ENCODE measurements at regions not wholly inside any gene's neighbourhood (a gene's known extent, or its start where the extent isn't known, plus 50 kb on each side); places are given as distances from the start of the nearest gene placed in this dataset.
"Not testable (repeated sequence)": the region's sequence is repeated elsewhere in the genome, so short reads cannot be mapped to it uniquely, and the experiment has no call there.

DNA sequence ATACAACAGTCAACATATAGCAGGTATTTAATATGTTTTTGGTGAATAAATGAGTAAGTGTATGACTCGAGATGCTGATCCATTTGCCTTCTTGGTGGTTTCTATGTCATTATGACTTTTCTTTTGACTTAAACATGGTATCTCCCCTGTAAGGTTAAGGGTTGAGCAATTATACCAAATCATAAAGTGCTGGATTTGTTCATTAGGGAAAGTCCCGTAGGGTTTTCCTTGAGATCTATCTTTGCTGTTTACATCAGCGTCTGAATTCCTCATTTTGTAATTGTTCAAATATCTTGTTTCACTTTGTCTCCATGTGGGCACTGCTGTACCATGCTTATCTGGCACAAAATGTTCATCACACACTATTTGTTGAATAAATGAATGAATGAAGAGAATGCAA is 562.6 kb downstream of the EDEM1 start:
- no peak for DNase-seq (ENCODE audit: low read depth in 2 of 2)

DNA sequence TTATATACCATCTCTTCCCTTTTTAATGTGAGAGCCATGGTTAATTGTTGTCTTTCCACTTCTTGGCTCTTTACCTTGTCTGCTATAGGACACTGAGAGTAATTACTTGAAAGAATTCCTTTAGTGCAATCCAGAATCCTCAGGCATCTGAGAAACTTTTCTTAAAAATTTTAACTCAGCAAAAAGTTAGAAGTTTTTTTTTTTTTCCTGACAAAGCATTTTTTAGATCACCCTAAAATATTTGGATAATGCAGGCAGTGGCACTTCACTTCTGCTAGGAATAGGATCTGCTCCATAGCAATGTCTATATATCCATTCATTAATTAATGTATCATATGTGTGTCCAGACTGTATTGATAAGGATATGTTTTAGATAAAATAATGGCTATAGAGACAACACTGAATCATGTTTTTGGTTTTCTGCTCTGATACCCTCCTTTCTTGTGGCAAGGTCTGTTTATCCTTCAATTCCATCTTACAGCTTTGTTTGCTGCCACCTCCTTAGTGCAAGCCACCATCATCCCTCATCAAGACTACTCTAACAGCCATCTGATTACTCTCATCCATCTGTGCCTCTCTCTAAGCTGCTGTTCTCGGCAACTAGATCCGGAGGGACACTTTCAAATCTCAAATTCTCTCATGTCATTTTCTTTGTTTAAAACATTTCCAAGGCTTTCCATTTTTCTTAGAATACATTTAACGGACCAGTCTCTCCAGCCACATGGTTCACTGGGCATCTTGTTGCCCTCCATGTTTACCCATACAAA is 563.5 kb downstream of the EDEM1 start:
- no peak for DNase-seq (ENCODE audit: low read depth in 2 of 2)

DNA sequence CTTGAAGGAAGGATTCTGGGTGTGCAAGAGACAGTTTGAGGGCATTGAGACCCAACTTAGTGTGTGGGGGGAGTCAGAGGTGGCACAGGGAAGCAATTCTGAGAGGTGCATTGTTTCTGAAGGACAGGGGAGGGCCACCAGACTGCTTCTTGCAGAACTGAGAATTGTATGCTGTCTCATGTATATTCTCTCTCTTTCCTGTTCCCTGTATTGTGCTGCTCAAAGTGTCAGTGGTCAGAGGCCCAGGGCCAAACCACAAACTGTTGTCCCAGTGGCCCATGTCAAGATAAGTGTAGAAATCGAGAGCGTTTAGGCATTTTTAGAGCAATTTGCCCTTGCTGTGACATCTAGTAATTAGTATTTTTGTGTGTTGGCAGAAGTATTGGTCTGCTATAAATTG is 567.1 kb downstream of the EDEM1 start:
- no peak for DNase-seq (ENCODE audit: low read depth in 2 of 2)

DNA sequence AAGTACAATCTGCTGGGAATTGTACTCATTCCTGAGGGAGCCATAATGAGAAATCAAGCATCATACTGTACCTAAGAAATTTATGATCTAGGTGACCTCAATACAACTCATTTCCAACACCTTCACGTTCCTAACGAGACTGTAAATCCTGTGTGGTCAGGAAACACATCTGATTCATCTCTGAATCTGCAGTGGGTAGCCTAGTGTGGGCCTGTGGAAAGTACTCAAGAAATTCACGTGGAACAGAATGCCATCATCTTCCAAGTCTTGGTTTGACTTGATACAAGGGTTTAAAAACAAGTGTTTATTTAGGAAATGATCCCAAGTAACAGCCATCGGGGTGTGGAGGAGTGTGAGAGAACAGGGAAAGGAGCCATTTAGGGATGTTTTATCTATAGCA is 568.9 kb downstream of the EDEM1 start:
- no peak for DNase-seq (ENCODE audit: low read depth in 2 of 2)

DNA sequence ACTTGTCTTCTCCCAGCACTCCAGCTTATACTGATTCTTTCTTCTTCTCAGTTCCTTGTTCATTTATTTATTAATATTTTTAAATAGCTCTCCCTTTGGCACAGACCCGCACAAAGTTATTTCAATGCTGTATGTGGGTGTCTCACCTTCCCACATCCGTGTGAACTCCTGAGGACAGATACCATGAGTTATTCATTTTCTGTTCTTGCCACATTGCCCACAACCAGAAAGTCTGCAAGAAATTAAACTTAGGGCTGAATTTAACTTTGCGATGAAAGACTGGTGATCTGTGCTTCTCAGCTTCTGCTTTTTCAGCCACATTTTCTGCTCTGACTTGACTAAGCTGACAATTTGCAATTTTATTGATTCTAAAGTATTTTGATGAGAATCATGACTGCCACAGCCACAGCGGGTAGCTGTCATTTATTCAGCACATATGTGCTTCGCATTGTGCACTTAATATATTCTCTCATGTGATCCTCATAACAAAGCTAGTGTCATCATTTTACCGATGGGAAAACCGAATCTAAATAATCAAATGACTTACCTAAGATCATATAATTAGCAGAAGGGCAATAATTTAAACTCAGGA is 569.8 kb downstream of the EDEM1 start:
- DNase-seq (ENCODE audit: low read depth in 2 of 2) = no peak

DNA sequence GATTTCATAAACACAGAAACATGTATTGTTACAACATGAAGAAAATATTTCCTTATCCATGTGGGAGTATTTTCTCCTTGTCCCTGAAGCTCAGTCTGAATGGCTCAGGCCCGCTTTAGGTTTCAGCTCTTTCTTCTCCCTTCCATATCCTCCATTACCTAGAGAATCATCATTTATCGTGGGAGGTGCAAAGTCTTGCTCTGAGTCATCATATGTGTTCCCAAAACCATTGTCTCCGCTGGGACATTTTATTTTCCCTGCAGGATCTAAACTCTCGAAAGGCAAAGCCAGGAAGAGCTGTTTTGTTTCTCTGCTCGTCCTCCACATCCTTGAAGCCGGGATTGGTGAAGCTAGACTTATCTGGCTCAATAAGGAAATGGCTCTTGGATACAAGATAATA is 571.2 kb downstream of the EDEM1 start:
- no peak for DNase-seq (ENCODE audit: low read depth in 2 of 2)

DNA sequence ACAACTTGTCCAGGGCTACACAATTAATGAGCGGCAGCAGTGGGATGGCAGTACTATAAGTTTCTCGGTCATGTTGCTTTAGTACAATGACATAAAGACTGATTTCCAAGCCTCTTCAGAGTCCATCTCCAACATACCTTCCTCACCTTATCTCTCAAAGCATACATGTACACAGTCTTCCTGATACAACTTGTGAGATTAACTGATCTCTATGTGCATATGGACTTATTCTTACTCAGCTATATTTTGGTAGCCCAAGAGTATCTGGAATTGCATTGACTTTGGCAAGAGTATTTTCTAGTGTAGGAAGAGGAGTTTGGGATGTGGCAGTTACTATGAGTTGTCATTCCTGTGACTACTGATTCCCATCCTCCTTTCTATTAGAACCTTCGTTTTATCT is 575.0 kb downstream of the EDEM1 start:
- no peak for DNase-seq (ENCODE audit: low read depth in 2 of 2)

DNA sequence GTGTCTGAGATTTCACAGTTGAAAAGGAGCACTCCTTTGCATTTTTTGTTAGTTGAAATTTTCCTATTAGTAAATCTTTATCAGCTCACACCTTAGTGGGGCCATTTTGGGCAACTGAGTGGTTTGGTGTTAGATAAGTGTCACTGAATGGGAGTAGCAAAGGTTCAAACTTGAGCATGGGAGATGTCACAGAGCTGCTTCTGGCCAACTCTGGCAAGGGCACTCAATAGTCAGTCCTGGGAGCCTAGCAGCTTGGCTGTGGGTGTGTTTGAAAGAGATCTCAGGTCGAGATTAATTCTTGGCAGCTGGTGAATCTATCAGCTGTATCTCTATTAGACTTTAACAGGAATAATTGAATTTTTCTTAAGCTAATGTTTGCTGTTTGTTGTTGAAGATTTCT is 579.3 kb downstream of the EDEM1 start:
- no peak for DNase-seq (ENCODE audit: low read depth in 2 of 2)

DNA sequence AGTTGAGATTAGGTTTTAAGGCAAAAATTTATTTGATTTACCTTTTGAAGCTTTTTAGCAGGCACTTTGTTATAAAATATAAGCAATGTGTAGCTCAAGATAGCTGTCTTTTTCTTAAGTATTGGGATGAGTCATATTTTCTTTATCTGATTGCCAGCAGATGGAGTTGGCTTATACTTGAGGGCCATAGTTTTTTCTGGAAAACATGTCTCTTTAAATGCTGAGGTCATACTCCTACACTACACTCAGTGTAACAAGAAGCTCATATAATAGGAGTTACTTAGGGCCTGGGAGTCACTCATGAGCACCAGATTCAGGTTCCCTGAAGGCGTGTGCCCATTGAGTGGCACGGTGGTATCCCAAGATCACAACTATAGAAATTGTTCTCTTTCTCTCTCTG is 579.8 kb downstream of the EDEM1 start:
- DNase-seq (ENCODE audit: low read depth in 2 of 2) = no peak

DNA sequence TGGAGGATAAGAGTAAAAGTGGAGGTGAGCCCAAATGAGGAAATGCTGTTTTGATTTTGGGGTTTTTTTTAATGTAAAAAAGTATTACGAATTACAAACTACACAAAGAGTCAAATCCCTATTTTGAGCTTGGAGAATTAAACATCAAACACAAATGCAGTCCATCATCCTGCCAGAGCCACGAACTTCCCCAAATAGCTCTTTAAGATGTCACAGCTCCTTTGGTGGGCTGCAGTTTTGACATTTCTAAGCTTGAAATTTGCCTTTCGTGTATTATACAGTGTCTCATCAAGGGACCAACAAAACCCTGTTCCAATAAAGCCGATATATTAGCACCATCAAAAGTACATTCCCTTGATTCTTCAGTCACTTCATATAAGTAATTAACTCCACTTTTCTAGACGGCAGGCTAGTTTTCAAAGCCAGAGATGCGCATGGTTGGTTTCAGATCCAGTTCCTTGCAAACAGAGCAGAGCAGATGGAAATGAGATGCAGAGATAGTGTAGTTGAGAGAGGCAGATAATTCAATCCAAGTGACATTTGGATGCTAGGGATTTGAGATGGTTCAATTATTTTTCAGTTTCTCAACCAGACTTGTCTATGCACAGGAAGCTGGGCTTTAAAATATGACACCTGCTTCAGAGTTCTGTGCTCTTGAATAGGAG is 580.9 kb downstream of the EDEM1 start:
- no peak for DNase-seq (ENCODE audit: low read depth in 2 of 2)

DNA sequence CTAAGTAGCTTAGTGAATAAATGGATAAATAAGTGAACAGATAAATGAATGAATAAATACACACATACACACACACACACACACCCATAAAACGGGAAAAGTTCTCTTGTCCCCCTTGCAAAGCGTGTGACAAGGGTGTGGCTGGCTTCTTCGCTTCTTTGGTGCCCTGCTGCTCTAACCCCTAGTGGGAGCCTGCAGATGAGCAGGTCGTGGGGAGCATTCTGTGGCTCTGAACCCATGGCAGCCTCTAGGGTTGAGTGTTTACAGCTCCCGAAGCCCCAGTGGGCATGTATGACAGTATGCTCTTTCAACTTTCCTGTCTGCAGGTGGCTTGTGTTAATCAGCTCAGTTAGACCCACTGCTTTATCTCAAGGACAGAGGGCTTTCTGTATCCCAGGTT is 582.3 kb downstream of the EDEM1 start:
- DNase-seq (ENCODE audit: low read depth in 2 of 2) = no peak

DNA sequence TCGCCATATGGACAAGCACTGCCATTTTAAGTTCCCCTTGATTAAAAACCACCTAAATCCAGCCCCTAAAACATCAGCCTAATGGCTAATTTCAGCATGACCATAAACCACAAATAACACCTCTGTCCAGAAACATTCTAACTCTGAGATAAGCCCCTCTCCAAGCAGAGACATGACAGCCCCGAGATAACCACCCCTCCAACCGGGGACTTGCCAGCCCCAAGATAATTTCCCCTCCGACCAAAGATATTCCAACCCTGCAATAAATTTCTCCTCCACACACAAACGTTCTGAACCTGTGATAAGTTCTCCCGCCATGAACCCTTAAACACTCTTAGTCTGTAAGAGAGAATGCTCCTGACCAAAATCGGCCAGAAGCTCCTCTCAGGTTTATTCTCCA is 586.8 kb downstream of the EDEM1 start:
- no peak for DNase-seq (ENCODE audit: low read depth in 2 of 2)

DNA sequence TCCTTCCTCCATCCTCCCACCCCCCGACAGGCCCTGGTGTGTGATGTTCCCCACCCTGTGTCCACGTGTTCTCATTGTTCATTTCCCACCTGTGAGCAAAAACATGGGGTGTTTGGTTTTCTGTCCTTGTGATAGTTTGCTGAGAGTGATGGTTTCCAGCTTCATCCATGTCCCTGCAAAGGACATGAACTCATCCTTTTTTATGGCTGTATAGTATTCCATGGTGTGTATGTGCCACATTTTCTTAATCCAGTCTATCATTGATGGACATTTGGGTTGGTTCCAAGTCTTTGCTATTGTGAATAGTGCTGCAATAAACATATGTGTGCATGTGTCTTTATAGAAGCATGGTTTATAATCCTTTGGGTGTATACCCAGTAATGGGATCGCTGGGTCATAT is 587.6 kb downstream of the EDEM1 start:
- not testable (repeated sequence) for DNase-seq (ENCODE audit: low read depth in 2 of 2)

DNA sequence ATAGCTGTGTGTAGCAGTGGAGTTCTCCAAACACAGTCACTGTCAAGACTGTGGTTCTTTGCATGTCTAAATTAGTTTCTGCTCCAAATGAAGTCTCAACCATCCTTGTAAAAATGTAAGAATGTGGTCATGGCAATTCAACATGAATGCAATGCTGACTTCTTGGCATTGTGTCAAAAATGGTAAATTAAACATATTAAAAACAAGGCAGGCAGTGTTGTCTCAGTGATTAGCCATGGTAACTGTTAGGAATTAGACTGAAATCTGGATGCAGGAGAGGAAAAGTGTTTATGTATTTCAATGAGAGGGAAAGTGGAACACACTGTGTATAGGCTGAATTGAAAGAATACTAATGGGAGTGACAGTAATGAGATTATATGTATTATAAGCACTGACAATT is 597.2 kb downstream of the EDEM1 start:
- no peak for DNase-seq (ENCODE audit: low read depth in 2 of 2)

DNA sequence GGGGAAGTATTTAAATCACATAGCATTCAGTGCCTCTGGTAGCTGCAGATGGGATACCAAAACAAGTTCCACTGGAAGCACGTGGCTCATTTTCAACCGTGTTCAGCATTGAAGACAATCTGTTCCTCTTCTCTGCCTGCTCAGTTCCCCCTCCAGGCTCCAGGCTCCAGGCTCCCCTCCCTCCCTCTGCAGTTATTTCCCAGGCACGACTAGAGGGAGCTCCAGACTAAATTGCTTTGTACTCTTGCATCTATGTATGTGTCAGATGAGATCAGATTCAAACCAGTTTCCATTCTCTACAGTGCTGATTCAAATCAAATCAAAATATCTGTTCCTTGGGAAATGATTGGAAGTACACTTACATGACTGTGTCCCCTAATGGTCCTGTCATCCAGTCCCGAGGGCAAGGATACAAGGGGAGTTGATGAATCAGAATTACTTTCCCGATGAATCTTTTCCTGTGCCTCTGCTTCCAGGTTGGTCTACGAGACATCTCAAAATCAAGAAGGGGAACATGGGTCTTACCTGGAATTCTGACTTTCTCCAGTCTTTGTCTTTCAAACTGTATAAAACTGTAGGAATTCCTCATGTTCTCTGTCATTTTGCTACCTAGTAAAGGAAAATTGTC is 600.5 kb downstream of the EDEM1 start:
- no peak for DNase-seq (ENCODE audit: low read depth in 2 of 2)

DNA sequence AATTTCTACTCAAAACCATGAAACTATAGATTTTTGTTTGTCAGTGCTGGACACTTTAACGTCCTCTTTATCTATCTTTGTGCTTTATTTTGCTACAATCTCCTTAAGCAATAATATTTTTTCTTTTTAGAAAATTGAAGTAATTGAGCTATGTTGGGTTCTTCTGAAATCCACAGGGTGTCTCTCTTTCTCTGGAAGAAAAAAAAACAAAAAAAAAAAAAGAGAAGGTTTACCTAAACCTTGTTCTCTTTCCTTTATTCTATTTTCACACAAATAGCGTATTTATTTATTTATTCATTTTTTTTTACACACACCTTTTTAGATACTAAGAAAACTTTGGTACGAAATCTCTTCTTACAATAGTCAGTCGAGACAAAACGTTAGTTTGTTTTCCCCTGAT is 601.0 kb downstream of the EDEM1 start:
- no peak for DNase-seq (ENCODE audit: low read depth in 2 of 2)

DNA sequence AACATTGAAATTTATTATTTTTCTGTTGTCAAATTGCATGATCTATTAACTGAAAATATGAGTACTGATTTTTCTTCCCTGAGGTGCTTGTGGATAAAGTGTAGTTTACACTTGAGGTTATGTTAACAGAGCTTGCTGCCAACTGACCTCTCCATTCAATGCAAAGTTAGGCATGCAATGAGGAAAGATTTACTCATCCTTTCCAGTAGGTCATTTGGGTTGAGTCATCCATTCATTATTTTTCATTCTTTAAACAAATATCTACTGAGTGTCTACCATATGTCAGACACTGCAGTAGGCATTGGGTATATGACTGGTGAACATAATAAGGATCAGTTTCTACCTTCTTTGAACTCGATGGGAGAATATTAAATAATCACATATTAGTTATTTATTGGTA is 604.1 kb downstream of the EDEM1 start:
- no peak for DNase-seq (ENCODE audit: low read depth in 2 of 2)

DNA sequence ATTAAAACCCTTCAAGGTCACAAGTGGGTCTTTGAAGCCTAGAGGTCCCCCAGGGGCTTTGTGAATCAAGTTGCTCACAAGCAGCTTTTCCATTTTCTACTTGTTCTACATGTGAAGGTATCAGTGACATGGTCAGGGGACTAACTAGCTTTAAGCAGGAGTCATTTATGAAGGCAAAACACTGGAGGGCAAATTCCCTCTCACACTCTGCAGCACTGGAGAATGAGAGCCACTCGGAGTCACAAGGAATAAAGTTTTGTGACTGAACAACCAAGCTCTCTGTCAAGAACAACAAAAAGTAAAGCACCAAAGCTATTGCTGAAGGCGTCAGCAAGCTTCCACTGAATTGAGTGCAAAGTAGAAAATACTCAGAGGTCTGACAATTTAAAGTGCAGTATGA is 609.0 kb downstream of the EDEM1 start:
- DNase-seq (ENCODE audit: low read depth in 2 of 2) = no peak

DNA sequence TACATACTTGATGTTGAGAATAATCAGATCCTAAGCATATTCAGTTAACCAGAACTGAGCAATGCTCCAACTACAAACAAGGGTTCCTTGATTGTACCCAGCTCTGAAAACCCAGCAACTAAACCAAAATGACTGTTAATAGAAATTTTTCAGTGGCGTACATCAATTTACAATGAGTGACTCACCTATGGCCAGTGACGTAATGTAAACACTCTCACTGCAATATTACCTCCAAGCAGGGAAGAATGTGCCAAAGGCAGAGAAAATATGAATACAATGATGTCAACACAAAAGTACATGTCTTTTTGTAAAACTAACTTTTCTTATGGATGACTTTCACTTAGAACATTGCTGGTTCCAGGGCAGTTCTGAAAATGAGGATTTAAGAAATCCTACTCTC is 611.3 kb downstream of the EDEM1 start:
- DNase-seq (ENCODE audit: low read depth in 2 of 2) = no peak

DNA sequence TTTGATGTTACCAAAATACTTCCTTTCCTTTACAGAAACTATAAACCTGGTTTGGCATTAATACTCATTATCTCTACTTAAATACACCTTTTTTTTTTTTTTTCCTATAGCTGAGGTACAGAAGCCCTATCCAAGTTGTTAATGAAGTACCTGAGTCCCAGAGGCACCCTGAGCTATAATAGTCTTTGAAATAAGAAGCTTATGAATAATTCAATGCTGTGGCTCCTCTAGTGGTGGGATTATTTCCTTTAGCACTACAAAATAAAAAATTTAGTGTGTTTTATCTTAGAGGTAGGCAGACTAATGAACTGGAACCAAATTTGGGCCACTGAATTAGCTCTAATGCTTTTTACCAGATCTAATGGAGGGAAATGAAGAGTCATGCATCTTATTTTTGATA is 611.9 kb downstream of the EDEM1 start:
- no peak for DNase-seq (ENCODE audit: low read depth in 2 of 2)

DNA sequence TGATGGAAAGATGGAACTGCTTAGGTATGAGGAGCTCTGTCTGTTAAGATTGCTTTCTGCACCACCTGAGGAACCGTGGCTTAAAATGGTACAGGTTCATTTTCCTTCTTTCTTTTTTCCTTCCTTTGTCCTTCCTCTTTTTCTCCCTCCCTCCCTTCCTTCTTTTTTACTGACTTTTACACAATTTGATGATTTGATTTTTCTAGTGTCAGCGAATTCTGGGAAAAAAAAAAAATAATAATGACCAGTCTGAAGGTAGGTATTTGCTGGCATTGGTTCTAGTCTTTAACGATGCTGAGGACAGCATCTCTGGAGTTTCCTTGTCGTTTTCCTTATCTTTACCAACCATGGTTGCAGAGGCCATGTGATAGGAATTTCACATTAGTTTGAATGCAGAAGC is 613.5 kb downstream of the EDEM1 start:
- no peak for DNase-seq (ENCODE audit: low read depth in 2 of 2)

DNA sequence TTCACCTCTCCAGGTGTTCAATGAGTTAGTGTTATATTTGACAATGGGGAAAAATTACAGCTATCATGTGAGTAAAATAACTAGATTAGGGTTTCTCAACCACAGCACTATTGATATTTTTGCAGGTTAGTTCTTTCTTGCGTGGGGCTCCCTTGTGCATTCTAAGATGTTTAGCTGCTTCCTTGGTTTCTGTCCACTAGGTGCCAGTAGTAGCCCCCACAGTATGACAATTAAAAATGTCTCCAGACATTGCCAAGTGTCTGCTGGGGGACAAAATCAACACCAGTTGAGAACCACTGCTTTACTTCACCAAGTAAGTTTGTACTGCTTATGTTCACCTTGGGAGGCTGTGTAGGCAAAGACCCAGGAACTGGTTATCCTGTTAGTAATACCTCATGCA is 618.7 kb downstream of the EDEM1 start:
- no peak for DNase-seq (ENCODE audit: low read depth in 2 of 2)

Data from stimulated activated CD8-positive, alpha-beta memory T cell treated with anti-CD3 and anti-CD28 coated beads, Interleukin-7, amount 100 ng/mL, for 1 hour (primary cell).